OCI-LY1 (cell line): ENCODE measurements at regions not wholly inside any gene's neighbourhood (a gene's known extent, or its start where the extent isn't known, plus 50 kb on each side); places are given as distances from the start of the nearest gene placed in this dataset.

Experiments used
- H2AFZ ChIP-seq: fragments of 200-600 bp; sonication (generic), shearing (Covaris generic); 2 replicates; pipeline ENCODE4 v1.6.0; 2014; ENCODE audit warnings: antibody characterized with exemption, mild to moderate bottlenecking, low read length
- H3F3A ChIP-seq: fragments of 200-600 bp; sonication (generic), shearing (Covaris generic); 2 replicates; pipeline ENCODE4 v1.6.0; 2014; ENCODE audit warnings: mild to moderate bottlenecking, antibody characterized with exemption, low read length, moderate library complexity; ENCODE audit not compliant: insufficient read depth
- H3K27ac ChIP-seq: fragments of 200-600 bp; sonication (generic); 2 replicates; pipeline ENCODE4 v1.5.1; 2014; ENCODE audit warnings: low read length, mixed run types, mild to moderate bottlenecking, low read depth; ENCODE audit not compliant: poor library complexity, severe bottlenecking
- H3K27me3 ChIP-seq: fragments of 200-600 bp; sonication (generic); 2 replicates; pipeline ENCODE4 v1.6.0; 2014; ENCODE audit warnings: antibody characterized with exemption, mild to moderate bottlenecking, low read length, moderate library complexity; ENCODE audit not compliant: insufficient read depth
- H3K36me3 ChIP-seq: fragments of 200-600 bp; sonication (generic); 2 replicates; pipeline ENCODE4 v1.6.1; 2014; ENCODE audit warnings: mild to moderate bottlenecking, antibody characterized with exemption, low read length, moderate library complexity, mixed read lengths; ENCODE audit not compliant: insufficient read depth
- H3K4me1 ChIP-seq: fragments of 200-600 bp; sonication (generic); 2 replicates; pipeline ENCODE4 v1.5.1; 2014; ENCODE audit warnings: mild to moderate bottlenecking, low read length, moderate library complexity; ENCODE audit not compliant: insufficient read depth, severe bottlenecking
- H3K4me2 ChIP-seq: fragments of 200-600 bp; sonication (generic), shearing (Covaris generic); 2 replicates; pipeline ENCODE4 v1.6.1; 2014; ENCODE audit warnings: low read length
- H3K4me3 ChIP-seq: fragments of 200-600 bp; sonication (generic); 2 replicates; pipeline ENCODE4 v1.5.1; 2014; ENCODE audit warnings: low read length, low read depth, mild to moderate bottlenecking, mixed read lengths; ENCODE audit not compliant: poor library complexity, severe bottlenecking
- H3K79me2 ChIP-seq: fragments of 200-600 bp; shearing (Covaris generic); 2 replicates; pipeline ENCODE4 v1.6.1; 2016; ENCODE audit warnings: mixed run types, low read length, mixed read lengths; ENCODE audit not compliant: insufficient read depth
- H3K9ac ChIP-seq: fragments of 200-600 bp; sonication (generic), shearing (Covaris generic); 2 replicates; pipeline ENCODE4 v1.6.1; 2014; ENCODE audit warnings: mild to moderate bottlenecking, low read length, mixed read lengths
- H3K9me2 ChIP-seq: fragments of 200-600 bp; sonication (generic), shearing (Covaris generic); 2 replicates; pipeline ENCODE4 v1.6.1; 2014; ENCODE audit warnings: low read depth, mild to moderate bottlenecking, low read length, mixed read lengths
- H3K9me3 ChIP-seq: fragments of 200-600 bp; shearing (Covaris generic); 2 replicates; pipeline ENCODE4 v1.6.1; 2014; ENCODE audit warnings: low read length, mixed read lengths
- H4K20me1 ChIP-seq: fragments of 200-600 bp; sonication (generic), shearing (Covaris generic); 2 replicates; pipeline ENCODE4 v1.6.0; 2016; ENCODE audit warnings: mild to moderate bottlenecking, low read length; ENCODE audit not compliant: insufficient read depth
- EZH2 ChIP-seq: fragments of 200-600 bp; sonication (generic), shearing (Covaris generic); IDR thresholded peaks from 2 replicates; pipeline ENCODE4 v1.8.0; 2017; ENCODE audit warnings: borderline replicate concordance, mixed run types, mild to moderate bottlenecking, antibody characterized with exemption, low read length, moderate library complexity, mixed read lengths
- TF ChIP-seq, protein P1 (sequence below): fragments of 200-600 bp; sonication (generic), shearing (Covaris generic); IDR thresholded peaks from 2 replicates; pipeline ENCODE4 v1.5.1; 2017; ENCODE audit warnings: mild to moderate bottlenecking, antibody characterized with exemption, low read length, moderate library complexity, mixed read lengths

DNA sequence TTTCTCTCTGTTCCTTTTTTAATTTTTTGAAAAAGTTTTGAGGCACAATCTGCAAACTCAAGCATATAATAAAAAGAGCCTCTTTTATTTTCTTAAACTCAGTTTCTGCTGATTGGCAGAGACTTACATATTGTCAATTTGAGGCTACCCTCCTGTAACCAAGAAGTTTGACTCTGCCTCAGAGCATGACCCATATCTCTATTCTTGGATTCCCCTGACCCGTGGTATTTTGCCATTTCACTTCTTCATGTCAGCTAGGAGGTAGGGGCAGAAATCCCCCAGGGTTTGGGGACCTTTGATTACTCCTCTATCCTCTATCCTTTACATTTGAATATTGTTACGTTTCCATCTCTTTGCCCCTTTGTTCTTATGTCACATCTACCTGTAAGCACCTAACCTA lies 479.1 kb upstream of the ALCAM start:
- Histone ChIP-seq H3K79me2 (no peaks in the 10 kb centered on the region), H3K36me3 (no peaks in the 10 kb centered on the region), H3K9me3 (no peaks in the 10 kb centered on the region), H3K4me1 (peaks cover 3% of the 10 kb centered on the region), H3K9ac (no peak overlapping the region), H2AFZ (no peak overlapping the region), H4K20me1 (no peaks in the 10 kb centered on the region), H3F3A (no peaks in the 10 kb centered on the region), H3K9me2 (no peaks in the 10 kb centered on the region), H3K27me3 (no peaks in the 10 kb centered on the region), H3K4me2 (no peak overlapping the region), H3K27ac (no peak overlapping the region), H3K4me3 (no peak overlapping the region)
- TF ChIP-seq, protein P1, sequence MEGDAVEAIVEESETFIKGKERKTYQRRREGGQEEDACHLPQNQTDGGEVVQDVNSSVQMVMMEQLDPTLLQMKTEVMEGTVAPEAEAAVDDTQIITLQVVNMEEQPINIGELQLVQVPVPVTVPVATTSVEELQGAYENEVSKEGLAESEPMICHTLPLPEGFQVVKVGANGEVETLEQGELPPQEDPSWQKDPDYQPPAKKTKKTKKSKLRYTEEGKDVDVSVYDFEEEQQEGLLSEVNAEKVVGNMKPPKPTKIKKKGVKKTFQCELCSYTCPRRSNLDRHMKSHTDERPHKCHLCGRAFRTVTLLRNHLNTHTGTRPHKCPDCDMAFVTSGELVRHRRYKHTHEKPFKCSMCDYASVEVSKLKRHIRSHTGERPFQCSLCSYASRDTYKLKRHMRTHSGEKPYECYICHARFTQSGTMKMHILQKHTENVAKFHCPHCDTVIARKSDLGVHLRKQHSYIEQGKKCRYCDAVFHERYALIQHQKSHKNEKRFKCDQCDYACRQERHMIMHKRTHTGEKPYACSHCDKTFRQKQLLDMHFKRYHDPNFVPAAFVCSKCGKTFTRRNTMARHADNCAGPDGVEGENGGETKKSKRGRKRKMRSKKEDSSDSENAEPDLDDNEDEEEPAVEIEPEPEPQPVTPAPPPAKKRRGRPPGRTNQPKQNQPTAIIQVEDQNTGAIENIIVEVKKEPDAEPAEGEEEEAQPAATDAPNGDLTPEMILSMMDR: no peak
- TF ChIP-seq EZH2: no peak

DNA sequence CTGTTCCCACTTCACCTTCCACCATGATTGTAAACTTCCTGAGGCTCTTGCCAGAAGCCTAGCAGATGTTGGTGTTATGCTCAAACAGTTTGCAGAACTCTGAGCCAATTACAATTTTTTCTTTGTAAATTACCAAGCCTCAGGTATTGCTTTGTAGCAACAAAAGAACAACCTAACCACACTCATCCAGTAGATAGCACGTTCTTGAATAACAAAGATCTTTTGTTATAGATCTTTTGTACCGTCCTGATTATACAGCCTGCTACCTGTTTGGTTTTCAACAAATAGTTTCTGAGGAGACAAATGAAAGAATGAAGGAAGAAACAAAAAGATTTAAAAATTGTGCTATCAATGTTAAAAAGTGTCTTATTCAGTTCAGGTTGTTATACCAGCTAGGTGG lies 474.7 kb upstream of the ALCAM start:
- Histone ChIP-seq H3K4me1 (no peaks in the 10 kb centered on the region), H3K27ac (no peak overlapping the region), H3K36me3 (no peaks in the 10 kb centered on the region), H3K79me2 (no peaks in the 10 kb centered on the region), H4K20me1 (no peaks in the 10 kb centered on the region), H3K4me3 (no peak overlapping the region), H3K4me2 (no peak overlapping the region), H3K27me3 (no peaks in the 10 kb centered on the region), H2AFZ (no peak overlapping the region; the same call in 1 of the 2 replicates), H3F3A (no peaks in the 10 kb centered on the region), H3K9me2 (no peaks in the 10 kb centered on the region), H3K9ac (no peak overlapping the region), H3K9me3 (no peaks in the 10 kb centered on the region)
- no peak for TF ChIP-seq EZH2
- TF ChIP-seq, protein P1: no peak

DNA sequence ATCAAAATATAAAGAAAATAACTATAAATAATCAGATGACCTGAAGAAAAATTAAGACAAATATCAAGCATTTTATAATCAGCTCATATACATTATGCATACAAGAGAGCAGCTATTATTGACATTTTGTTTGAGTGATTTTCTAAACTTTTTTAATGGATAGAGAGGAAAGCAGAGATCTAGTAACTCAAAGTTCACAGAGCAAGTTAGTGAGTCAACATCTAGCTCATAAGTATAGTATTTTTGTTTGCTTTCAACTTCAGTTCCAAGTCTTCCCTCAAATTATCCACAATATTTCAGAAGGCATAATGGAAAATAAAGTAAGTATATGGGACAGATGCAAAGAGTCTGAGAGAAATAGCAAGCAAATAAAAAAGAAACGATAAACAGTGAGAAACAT lies 470.1 kb upstream of the ALCAM start:
- H3K9me2 ChIP-seq: no peaks in the 10 kb centered on the region
- no peaks in the 10 kb centered on the region for H4K20me1 ChIP-seq
- H3K4me2 ChIP-seq: no peak overlapping the region
- no peaks in the 10 kb centered on the region for H3K27me3 ChIP-seq
- no peak overlapping the region for H2AFZ ChIP-seq
- H3K27ac ChIP-seq: no peak overlapping the region
- no peaks in the 10 kb centered on the region for H3K79me2 ChIP-seq
- H3K4me3 ChIP-seq: no peak overlapping the region
- H3K4me1 ChIP-seq: peaks cover 6% of the 10 kb centered on the region
- no peak for TF ChIP-seq EZH2
- TF ChIP-seq, protein P1: no peak
- no peaks in the 10 kb centered on the region for H3K9me3 ChIP-seq
- H3K9ac ChIP-seq: no peak overlapping the region
- no peaks in the 10 kb centered on the region for H3F3A ChIP-seq
- no peaks in the 10 kb centered on the region for H3K36me3 ChIP-seq
